Neural cell (in vitro differentiated cells): ENCODE measurements at regions not wholly inside any gene's neighbourhood (a gene's known extent, or its start where the extent isn't known, plus 50 kb on each side); places are given as distances from the start of the nearest gene placed in this dataset.

ENCODE experiments used
- H2AFZ ChIP-seq: fragments of 200-600, 300-800 bp; sonication (generic), shearing (Covaris generic); 2 replicates; pipeline ENCODE4 v1.6.0; 2014; ENCODE audit warnings: low read depth, mild to moderate bottlenecking, antibody characterized with exemption, low read length, moderate library complexity
- H3F3A ChIP-seq: fragments of 200-600 bp; shearing (Covaris generic); 2 replicates; pipeline ENCODE4 v1.6.1; 2016; ENCODE audit warnings: mild to moderate bottlenecking, moderate library complexity, mixed read lengths, antibody characterized with exemption, low read length; ENCODE audit not compliant: insufficient read depth, poor library complexity, severe bottlenecking
- H3K27ac ChIP-seq: fragments of 200-600, 300-800 bp; sonication (generic), shearing (Covaris generic); 2 replicates; pipeline ENCODE4 v1.5.1; 2014; ENCODE audit warnings: mild to moderate bottlenecking, low read length, moderate library complexity
- H3K27me3 ChIP-seq: fragments of 300-800, 200-600 bp; sonication (generic), shearing (Covaris generic); 2 replicates; pipeline ENCODE4 v1.6.0; 2014; ENCODE audit warnings: mild to moderate bottlenecking, low read depth, low read length, moderate library complexity; ENCODE audit not compliant: insufficient read depth
- H3K36me3 ChIP-seq: fragments of 300-800, 200-600 bp; sonication (generic), shearing (Covaris generic); 2 replicates; pipeline ENCODE4 v1.5.1; 2014; ENCODE audit warnings: mild to moderate bottlenecking, antibody characterized with exemption, low read length, moderate library complexity; ENCODE audit not compliant: insufficient read depth
- H3K4me2 ChIP-seq: fragments of 300-800, 200-600 bp; sonication (generic), shearing (Covaris generic); 2 replicates; pipeline ENCODE4 v1.6.0; 2014; ENCODE audit warnings: mild to moderate bottlenecking, low read length
- H3K4me3 ChIP-seq: fragments of 300-800, 200-600 bp; sonication (generic), shearing (Covaris generic); 2 replicates; pipeline ENCODE4 v1.5.1; 2014; ENCODE audit warnings: mild to moderate bottlenecking, low read length, moderate library complexity
- H3K79me2 ChIP-seq: fragments of 200-600 bp; shearing (Covaris generic); replicated peaks from 2 replicates; pipeline ENCODE4 v1.6.0; 2014; ENCODE audit warnings: mild to moderate bottlenecking, low read length, moderate library complexity; ENCODE audit not compliant: insufficient read depth
- H3K9ac ChIP-seq: fragments of 300-800, 200-600 bp; sonication (generic), shearing (Covaris generic); 2 replicates; pipeline ENCODE4 v1.6.1; 2016; ENCODE audit warnings: mild to moderate bottlenecking, low read length, mixed read lengths
- H3K9me2 ChIP-seq: fragments of 200-600 bp; shearing (Covaris generic); 2 replicates; pipeline ENCODE4 v1.6.1; 2016; ENCODE audit warnings: mild to moderate bottlenecking, low read length, mixed read lengths; ENCODE audit not compliant: insufficient read depth
- H3K9me3 ChIP-seq: fragments of 200-600, 300-800 bp; sonication (generic), shearing (Covaris generic); 2 replicates; pipeline ENCODE4 v1.6.1; 2016; ENCODE audit warnings: mild to moderate bottlenecking, mixed run types, low read length, moderate library complexity, mixed read lengths
- H4K20me1 ChIP-seq: fragments of 200-600 bp; shearing (Covaris generic); 2 replicates; pipeline ENCODE4 v1.6.1; 2016; ENCODE audit warnings: mild to moderate bottlenecking, mixed run types; ENCODE audit not compliant: insufficient read depth
- EP300 ChIP-seq: fragments of 450-650 bp; conservative IDR thresholded peaks from 2 replicates; pipeline ENCODE4 v1.6.1; 2014; ENCODE audit warnings: antibody characterized with exemption, mild to moderate bottlenecking, moderate library complexity; ENCODE audit not compliant: poor library complexity, severe bottlenecking
- EZH2 ChIP-seq: fragments of 200-600, 300-800 bp; shearing (Covaris generic), sonication (generic); IDR thresholded peaks from 2 replicates; pipeline ENCODE4 v1.6.1; 2014; ENCODE audit warnings: antibody characterized with exemption, low read length, borderline replicate concordance, mild to moderate bottlenecking; ENCODE audit not compliant: insufficient read depth, poor library complexity, severe bottlenecking
- MXI1 ChIP-seq: fragments of 450-650 bp; conservative IDR thresholded peaks from 2 replicates; pipeline ENCODE4 v1.6.1; 2014; ENCODE audit warnings: antibody characterized with exemption, mild to moderate bottlenecking; ENCODE audit not compliant: poor library complexity, severe bottlenecking
- RAD21 ChIP-seq: fragments of 450-650 bp; conservative IDR thresholded peaks from 2 replicates; pipeline ENCODE4 v1.6.1; 2014; ENCODE audit warnings: antibody characterized with exemption, mild to moderate bottlenecking, moderate library complexity
- SMC3 ChIP-seq: fragments of 450-650 bp; conservative IDR thresholded peaks from 2 replicates; pipeline ENCODE4 v1.6.1; 2014; ENCODE audit warnings: antibody characterized with exemption, mild to moderate bottlenecking, moderate library complexity; ENCODE audit not compliant: poor library complexity
- TF ChIP-seq, protein P1 (sequence below): IDR thresholded peaks from 2 replicates; pipeline ENCODE4 v1.6.1; 2012; ENCODE audit warnings: borderline replicate concordance
- TF ChIP-seq, protein P2 (sequence below): fragments of 450-650 bp; IDR thresholded peaks from 2 replicates; pipeline ENCODE4 v1.5.1; 2014; ENCODE audit warnings: antibody characterized with exemption, mild to moderate bottlenecking, moderate library complexity; ENCODE audit not compliant: poor library complexity, severe bottlenecking

DNA sequence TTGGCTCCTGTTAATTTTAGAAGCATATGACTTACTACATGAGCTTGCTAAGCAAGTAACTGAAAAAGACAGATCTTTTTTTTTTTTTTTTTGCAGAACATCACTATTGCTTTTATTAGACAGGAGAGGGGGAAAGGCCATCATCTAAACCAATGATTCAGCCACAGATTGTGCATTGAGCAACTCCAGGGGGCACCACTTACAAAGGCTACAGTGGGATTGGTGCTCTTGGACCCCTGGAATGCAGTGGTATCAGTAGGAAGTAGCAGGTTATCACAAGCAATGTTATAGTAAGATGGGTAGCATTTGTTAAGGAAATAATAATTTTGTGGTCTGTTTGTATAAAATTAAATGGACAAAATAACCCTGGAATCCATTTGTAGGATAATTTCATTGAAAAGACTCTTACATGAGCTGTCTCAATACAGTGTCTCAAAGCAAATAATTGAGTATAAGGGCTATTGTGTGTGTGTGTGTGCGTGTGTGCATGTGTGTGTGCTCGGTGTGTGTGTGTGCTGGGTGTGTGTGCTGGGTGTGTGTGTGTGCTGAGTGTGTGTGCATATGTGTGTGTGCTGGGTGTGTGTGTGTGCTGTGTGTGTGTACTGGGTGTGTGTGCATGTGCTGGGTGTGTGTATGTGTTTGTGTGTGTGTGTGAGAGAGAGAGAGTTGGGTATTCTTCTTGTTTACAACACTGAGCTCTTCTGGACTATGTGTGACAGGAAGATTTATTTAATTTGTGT, 296.3 kb downstream of the PCDH7 start:
- no peaks in the 10 kb centered on the region for H3F3A ChIP-seq
- no peaks in the 10 kb centered on the region for H3K36me3 ChIP-seq
- no peaks in the 10 kb centered on the region for H3K9me2 ChIP-seq
- H4K20me1 ChIP-seq, result no peaks in the 10 kb centered on the region
- no peak overlapping the region for H3K27ac ChIP-seq
- no peak overlapping the region for H3K4me3 ChIP-seq
- H2AFZ ChIP-seq, result no peak overlapping the region
- H3K27me3 ChIP-seq, result no peaks in the 10 kb centered on the region
- no peaks in the 10 kb centered on the region for H3K79me2 ChIP-seq
- no peaks in the 10 kb centered on the region for H3K9me3 ChIP-seq
- no peak overlapping the region for H3K4me2 ChIP-seq
- H3K9ac ChIP-seq, result no peak overlapping the region
- TF ChIP-seq RAD21 (no peak), EZH2 (no peak)

DNA sequence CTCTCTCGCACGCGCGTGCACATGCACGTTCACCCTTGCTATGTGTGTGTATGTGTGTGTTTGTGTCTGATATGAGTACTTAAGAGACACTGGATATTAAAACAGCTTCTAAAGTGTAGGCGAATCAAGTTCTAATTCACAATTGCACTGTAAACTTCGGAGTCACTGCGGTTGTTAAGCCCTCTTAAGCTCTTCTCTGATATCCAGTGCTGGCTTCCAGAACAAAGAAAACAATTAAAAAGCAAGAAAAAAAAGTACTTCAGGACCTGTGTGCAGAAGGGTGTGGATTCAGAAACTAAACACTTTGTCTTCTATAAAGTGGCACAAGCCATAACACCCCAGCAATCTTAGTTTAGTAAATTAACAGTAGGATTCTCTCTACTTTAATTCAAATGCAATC, 300.2 kb downstream of the PCDH7 start:
- no peak overlapping the region for H2AFZ ChIP-seq
- TF ChIP-seq SMC3 (no peak), EP300 (no peak)
- TF ChIP-seq, protein P1, sequence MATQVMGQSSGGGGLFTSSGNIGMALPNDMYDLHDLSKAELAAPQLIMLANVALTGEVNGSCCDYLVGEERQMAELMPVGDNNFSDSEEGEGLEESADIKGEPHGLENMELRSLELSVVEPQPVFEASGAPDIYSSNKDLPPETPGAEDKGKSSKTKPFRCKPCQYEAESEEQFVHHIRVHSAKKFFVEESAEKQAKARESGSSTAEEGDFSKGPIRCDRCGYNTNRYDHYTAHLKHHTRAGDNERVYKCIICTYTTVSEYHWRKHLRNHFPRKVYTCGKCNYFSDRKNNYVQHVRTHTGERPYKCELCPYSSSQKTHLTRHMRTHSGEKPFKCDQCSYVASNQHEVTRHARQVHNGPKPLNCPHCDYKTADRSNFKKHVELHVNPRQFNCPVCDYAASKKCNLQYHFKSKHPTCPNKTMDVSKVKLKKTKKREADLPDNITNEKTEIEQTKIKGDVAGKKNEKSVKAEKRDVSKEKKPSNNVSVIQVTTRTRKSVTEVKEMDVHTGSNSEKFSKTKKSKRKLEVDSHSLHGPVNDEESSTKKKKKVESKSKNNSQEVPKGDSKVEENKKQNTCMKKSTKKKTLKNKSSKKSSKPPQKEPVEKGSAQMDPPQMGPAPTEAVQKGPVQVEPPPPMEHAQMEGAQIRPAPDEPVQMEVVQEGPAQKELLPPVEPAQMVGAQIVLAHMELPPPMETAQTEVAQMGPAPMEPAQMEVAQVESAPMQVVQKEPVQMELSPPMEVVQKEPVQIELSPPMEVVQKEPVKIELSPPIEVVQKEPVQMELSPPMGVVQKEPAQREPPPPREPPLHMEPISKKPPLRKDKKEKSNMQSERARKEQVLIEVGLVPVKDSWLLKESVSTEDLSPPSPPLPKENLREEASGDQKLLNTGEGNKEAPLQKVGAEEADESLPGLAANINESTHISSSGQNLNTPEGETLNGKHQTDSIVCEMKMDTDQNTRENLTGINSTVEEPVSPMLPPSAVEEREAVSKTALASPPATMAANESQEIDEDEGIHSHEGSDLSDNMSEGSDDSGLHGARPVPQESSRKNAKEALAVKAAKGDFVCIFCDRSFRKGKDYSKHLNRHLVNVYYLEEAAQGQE, result no peak
- H3K4me3 ChIP-seq, result no peak overlapping the region
- H3K27me3 ChIP-seq, result no peaks in the 10 kb centered on the region
- no peaks in the 10 kb centered on the region for H3K9me3 ChIP-seq
- no peaks in the 10 kb centered on the region for H3F3A ChIP-seq
- no peak overlapping the region for H3K27ac ChIP-seq
- no peaks in the 10 kb centered on the region for H3K36me3 ChIP-seq
- H4K20me1 ChIP-seq, result no peaks in the 10 kb centered on the region
- no peaks in the 10 kb centered on the region for H3K79me2 ChIP-seq
- H3K9ac ChIP-seq, result no peak overlapping the region
- no peaks in the 10 kb centered on the region for H3K9me2 ChIP-seq
- no peak overlapping the region for H3K4me2 ChIP-seq

DNA sequence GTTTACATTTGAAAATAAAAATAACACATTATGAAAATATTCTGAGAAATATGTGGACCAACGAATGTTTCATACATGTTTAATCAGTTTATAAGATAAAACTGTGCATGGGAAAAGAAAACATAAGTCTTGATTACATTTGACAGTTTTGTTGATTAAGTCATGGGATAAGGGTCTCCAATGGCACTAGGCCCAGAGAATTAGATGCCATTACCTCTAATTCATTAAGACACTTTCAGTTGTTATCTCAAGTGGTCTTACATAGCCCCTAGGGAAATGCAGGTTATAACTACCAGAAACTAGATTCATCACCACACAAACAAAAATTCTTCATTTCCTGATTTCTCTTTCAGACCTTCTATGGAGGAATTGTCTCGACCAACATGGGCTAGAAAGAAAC, 300.8 kb downstream of the PCDH7 start:
- no peaks in the 10 kb centered on the region for H4K20me1 ChIP-seq
- H2AFZ ChIP-seq, result no peak overlapping the region
- H3K9me3 ChIP-seq, result no peaks in the 10 kb centered on the region
- H3K4me2 ChIP-seq, result no peak overlapping the region
- H3K4me3 ChIP-seq, result no peak overlapping the region
- no peak overlapping the region for H3K27ac ChIP-seq
- no peaks in the 10 kb centered on the region for H3K79me2 ChIP-seq
- TF ChIP-seq SMC3 (no peak), EP300 (no peak), MXI1 (no peak), RAD21 (no peak), EZH2 (no peak)
- TF ChIP-seq, protein P2, sequence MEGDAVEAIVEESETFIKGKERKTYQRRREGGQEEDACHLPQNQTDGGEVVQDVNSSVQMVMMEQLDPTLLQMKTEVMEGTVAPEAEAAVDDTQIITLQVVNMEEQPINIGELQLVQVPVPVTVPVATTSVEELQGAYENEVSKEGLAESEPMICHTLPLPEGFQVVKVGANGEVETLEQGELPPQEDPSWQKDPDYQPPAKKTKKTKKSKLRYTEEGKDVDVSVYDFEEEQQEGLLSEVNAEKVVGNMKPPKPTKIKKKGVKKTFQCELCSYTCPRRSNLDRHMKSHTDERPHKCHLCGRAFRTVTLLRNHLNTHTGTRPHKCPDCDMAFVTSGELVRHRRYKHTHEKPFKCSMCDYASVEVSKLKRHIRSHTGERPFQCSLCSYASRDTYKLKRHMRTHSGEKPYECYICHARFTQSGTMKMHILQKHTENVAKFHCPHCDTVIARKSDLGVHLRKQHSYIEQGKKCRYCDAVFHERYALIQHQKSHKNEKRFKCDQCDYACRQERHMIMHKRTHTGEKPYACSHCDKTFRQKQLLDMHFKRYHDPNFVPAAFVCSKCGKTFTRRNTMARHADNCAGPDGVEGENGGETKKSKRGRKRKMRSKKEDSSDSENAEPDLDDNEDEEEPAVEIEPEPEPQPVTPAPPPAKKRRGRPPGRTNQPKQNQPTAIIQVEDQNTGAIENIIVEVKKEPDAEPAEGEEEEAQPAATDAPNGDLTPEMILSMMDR, result no peak
- TF ChIP-seq, protein P1, result no peak
- H3K36me3 ChIP-seq, result no peaks in the 10 kb centered on the region
- H3F3A ChIP-seq, result no peaks in the 10 kb centered on the region
- H3K27me3 ChIP-seq, result no peaks in the 10 kb centered on the region
- no peaks in the 10 kb centered on the region for H3K9me2 ChIP-seq
- no peak overlapping the region for H3K9ac ChIP-seq
